DOHH2 (cell line): ENCODE measurements at regions not wholly inside any gene's neighbourhood (a gene's known extent, or its start where the extent isn't known, plus 50 kb on each side); places are given as distances from the start of the nearest gene placed in this dataset.

ENCODE experiments used
- H3F3A ChIP-seq: fragments of 200-600 bp; sonication (generic), shearing (Covaris generic); 2 replicates; pipeline ENCODE4 v1.6.0; 2016; ENCODE audit warnings: antibody characterized with exemption, mild to moderate bottlenecking; ENCODE audit not compliant: control insufficient read depth, insufficient read depth
- H3K27ac ChIP-seq: fragments of 200-600 bp; sonication (generic); 2 replicates; pipeline ENCODE4 v1.5.1; 2014; ENCODE audit warnings: low read depth, mild to moderate bottlenecking, low read length, moderate library complexity
- H3K27me3 ChIP-seq: fragments of 200-600 bp; sonication (generic); 2 replicates; pipeline ENCODE4 v1.6.1; 2014; ENCODE audit warnings: mild to moderate bottlenecking, low read length, mixed read lengths; ENCODE audit not compliant: control insufficient read depth
- H3K36me3 ChIP-seq: fragments of 200-600 bp; sonication (generic); 2 replicates; pipeline ENCODE4 v1.6.1; 2014; ENCODE audit warnings: mild to moderate bottlenecking, low read length, moderate library complexity, mixed read lengths; ENCODE audit not compliant: control insufficient read depth
- H3K4me1 ChIP-seq: fragments of 200-600 bp; sonication (generic); 2 replicates; pipeline ENCODE4 v1.6.1; 2014; ENCODE audit warnings: mild to moderate bottlenecking, low read length, mixed read lengths; ENCODE audit not compliant: control insufficient read depth
- H3K4me2 ChIP-seq: fragments of 200-600 bp; sonication (generic); 2 replicates; pipeline ENCODE4 v1.6.0; 2014; ENCODE audit warnings: mild to moderate bottlenecking, low read length, moderate library complexity
- H3K4me3 ChIP-seq: fragments of 200-600 bp; sonication (generic); 2 replicates; pipeline ENCODE4 v1.5.1; 2014; ENCODE audit warnings: mild to moderate bottlenecking, low read length, mixed read lengths
- H3K79me2 ChIP-seq: fragments of 200-600 bp; sonication (generic); 2 replicates; pipeline ENCODE4 v1.6.1; 2014; ENCODE audit warnings: mild to moderate bottlenecking, low read length, mixed read lengths; ENCODE audit not compliant: control insufficient read depth
- H3K9me2 ChIP-seq: fragments of 200-600 bp; sonication (generic); replicated peaks from 2 replicates; pipeline ENCODE4 v1.6.1; 2014; ENCODE audit warnings: mild to moderate bottlenecking, low read length, mixed read lengths; ENCODE audit not compliant: control insufficient read depth
- H3K9me3 ChIP-seq: fragments of 200-600 bp; sonication (generic); 2 replicates; pipeline ENCODE4 v1.6.1; 2014; ENCODE audit warnings: antibody characterized with exemption, low read length, mixed read lengths; ENCODE audit not compliant: control insufficient read depth, insufficient read depth
- H4K20me1 ChIP-seq: fragments of 200-600 bp; sonication (generic); 2 replicates; pipeline ENCODE4 v1.6.0; 2014; ENCODE audit warnings: low read depth, mild to moderate bottlenecking, antibody characterized with exemption, low read length, moderate library complexity; ENCODE audit not compliant: control insufficient read depth, insufficient read depth
- EZH2phosphoT487 ChIP-seq: fragments of 200-600 bp; sonication (generic); IDR thresholded peaks from 2 replicates; pipeline ENCODE4 v1.6.1; 2017; ENCODE audit warnings: borderline replicate concordance, mild to moderate bottlenecking, antibody characterized with exemption, low read length, moderate library complexity, mixed read lengths
- TF ChIP-seq, protein P1 (sequence below): fragments of 200-600 bp; sonication (generic); IDR thresholded peaks from one replicate; pipeline ENCODE4 v1.5.1; 2014; ENCODE audit warnings: antibody characterized with exemption, mild to moderate bottlenecking, low read depth, low read length; ENCODE audit not compliant: poor library complexity, severe bottlenecking

DNA sequence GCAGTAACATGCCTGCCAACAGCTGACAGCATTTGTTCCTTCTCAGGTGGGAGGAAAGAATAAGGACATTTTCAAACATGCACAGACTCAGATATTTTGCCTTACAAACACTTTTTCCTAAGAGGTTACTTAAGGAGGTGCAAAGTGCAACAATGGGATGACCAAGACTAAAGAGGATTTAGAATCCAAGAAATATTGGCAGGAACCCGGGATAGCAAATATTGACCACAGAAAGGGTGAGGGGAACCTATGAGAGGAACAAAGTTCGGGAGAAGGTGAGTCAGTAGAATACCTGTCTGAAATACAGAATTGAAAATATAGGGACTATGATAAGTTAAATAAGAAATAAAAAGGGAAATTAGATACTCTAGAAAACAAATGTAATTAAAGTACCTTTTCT lies 321.9 kb upstream of the EMCN start:
- Histone ChIP-seq H3K27me3 (no peaks in the 10 kb centered on the region), H3K9me3 (no peaks in the 10 kb centered on the region), H3K4me2 (no peak overlapping the region), H3K27ac (no peak overlapping the region), H3K9me2 (no peaks in the 10 kb centered on the region), H4K20me1 (no peaks in the 10 kb centered on the region), H3K4me3 (no peak overlapping the region), H3K79me2 (no peaks in the 10 kb centered on the region), H3F3A (no peaks in the 10 kb centered on the region), H3K36me3 (no peaks in the 10 kb centered on the region), H3K4me1 (no peaks in the 10 kb centered on the region)
- no peak for TF ChIP-seq EZH2phosphoT487
- TF ChIP-seq, protein P1, sequence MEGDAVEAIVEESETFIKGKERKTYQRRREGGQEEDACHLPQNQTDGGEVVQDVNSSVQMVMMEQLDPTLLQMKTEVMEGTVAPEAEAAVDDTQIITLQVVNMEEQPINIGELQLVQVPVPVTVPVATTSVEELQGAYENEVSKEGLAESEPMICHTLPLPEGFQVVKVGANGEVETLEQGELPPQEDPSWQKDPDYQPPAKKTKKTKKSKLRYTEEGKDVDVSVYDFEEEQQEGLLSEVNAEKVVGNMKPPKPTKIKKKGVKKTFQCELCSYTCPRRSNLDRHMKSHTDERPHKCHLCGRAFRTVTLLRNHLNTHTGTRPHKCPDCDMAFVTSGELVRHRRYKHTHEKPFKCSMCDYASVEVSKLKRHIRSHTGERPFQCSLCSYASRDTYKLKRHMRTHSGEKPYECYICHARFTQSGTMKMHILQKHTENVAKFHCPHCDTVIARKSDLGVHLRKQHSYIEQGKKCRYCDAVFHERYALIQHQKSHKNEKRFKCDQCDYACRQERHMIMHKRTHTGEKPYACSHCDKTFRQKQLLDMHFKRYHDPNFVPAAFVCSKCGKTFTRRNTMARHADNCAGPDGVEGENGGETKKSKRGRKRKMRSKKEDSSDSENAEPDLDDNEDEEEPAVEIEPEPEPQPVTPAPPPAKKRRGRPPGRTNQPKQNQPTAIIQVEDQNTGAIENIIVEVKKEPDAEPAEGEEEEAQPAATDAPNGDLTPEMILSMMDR = no peak

DNA sequence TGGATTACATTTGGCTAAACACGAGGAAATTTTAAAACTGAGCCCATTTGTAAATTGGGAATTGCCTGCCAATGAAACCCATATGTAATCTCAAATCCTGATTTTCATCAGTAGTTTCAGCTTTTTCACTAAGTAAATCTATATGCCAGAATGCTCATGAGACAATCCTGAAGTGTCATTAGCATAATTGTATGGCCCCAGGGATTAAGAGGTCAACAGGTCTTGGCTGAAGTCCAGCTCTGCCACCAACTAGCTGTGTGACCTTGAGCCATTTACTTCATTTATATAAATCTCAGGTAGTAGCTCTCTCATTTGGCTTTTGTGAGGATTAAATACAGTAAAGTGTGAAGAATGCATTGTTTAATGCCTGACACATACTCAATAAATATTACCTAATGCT lies 320.5 kb upstream of the EMCN start:
- Histone ChIP-seq H3K9me2 (no peaks in the 10 kb centered on the region), H3K4me2 (no peak overlapping the region), H3K4me1 (no peaks in the 10 kb centered on the region), H4K20me1 (no peaks in the 10 kb centered on the region), H3F3A (no peaks in the 10 kb centered on the region), H3K4me3 (no peak overlapping the region), H3K9me3 (no peaks in the 10 kb centered on the region), H3K27ac (no peak overlapping the region), H3K36me3 (no peaks in the 10 kb centered on the region), H3K79me2 (no peaks in the 10 kb centered on the region), H3K27me3 (no peaks in the 10 kb centered on the region)
- TF ChIP-seq EZH2phosphoT487 = no peak
- TF ChIP-seq, protein P1 = no peak

DNA sequence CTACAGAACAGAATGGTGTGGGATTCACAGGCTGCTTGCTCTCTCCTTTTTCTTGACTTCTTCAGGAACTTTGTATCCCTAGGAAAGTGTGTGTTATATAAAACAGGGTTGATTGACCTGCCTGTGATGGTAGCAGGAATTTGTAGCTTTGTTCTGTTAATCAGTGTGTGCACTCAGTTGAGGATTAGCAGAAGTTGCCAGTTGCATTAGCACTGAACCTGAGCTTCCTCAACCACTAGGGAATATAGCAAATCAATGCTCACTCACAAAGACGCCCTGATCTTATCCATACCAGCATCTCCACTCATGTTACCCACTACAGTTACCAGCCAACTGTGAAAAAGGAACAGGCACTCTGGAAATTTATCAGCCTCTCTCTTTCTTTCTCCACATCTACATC lies 319.1 kb upstream of the EMCN start:
- H3K36me3 ChIP-seq = no peaks in the 10 kb centered on the region

More for the DNA sequence above, 319.1 kb upstream of the EMCN start:
- H3K4me2 ChIP-seq = no peak overlapping the region
- no peaks in the 10 kb centered on the region for H3K9me3 ChIP-seq
- no peak overlapping the region for H3K4me3 ChIP-seq
- TF ChIP-seq, protein P1 = no peak
- TF ChIP-seq EZH2phosphoT487 = no peak
- no peaks in the 10 kb centered on the region for H3K4me1 ChIP-seq
- no peak overlapping the region for H3K27ac ChIP-seq
- no peaks in the 10 kb centered on the region for H3F3A ChIP-seq
- no peaks in the 10 kb centered on the region for H4K20me1 ChIP-seq
- no peaks in the 10 kb centered on the region for H3K79me2 ChIP-seq
- H3K27me3 ChIP-seq = no peaks in the 10 kb centered on the region
- H3K9me2 ChIP-seq = no peaks in the 10 kb centered on the region
